ENCODE measurements at regions not wholly inside any gene's neighbourhood (a gene's known extent, or its start where the extent isn't known, plus 50 kb on each side); places are given as distances from the start of the nearest gene placed in this dataset.

GRCh38 chr7:140229591-140230515, 53.1 kb upstream of the KDM7A start (continued):
- TF ChIP-seq TOE1 (CRISPR knock-in tag; IDR thresholded peaks at IDR 0.05) = 0 out of 2 replicates have a peak, but pooled peaks have one; percentile 67
- TF ChIP-seq E2F1 (CRISPR knock-in tag; IDR thresholded peaks at IDR 0.05) = no peak
- TF ChIP-seq TRAFD1 (CRISPR knock-in tag; IDR thresholded peaks at IDR 0.05; ENCODE audit: borderline replicate concordance) = no peak
- TF ChIP-seq GATA4 (IDR thresholded peaks at IDR 0.05; ENCODE audit: borderline replicate concordance, low read depth) = peak; percentile 86; the same call in 1 of the 2 replicates
- peak; percentile 46; the same call in 1 of the 2 replicates for TF ChIP-seq ZNF446 (CRISPR knock-in tag; IDR thresholded peaks at IDR 0.05)
- 0 out of 2 replicates have a peak, but pooled peaks have one; percentile 38 for TF ChIP-seq ZNF619 (CRISPR knock-in tag; IDR thresholded peaks at IDR 0.05)
- TF ChIP-seq SMARCC2 (IDR thresholded peaks at IDR 0.05) = no peak
- TF ChIP-seq CHD4 (IDR thresholded peaks at IDR 0.05; ENCODE audit: borderline replicate concordance, low read length) = 0 out of 2 replicates have a peak, but pooled peaks have one; percentile 20
- TF ChIP-seq POLR2G (IDR thresholded peaks at IDR 0.05; ENCODE audit: low read depth, low read length) = peak; percentile 79
- peak; percentile 76; the same call in 1 of the 2 replicates for TF ChIP-seq ZNF335 (CRISPR knock-in tag; IDR thresholded peaks at IDR 0.05)
- peak; percentile 73 to 94 for TF ChIP-seq POLR2A (IDR thresholded peaks at IDR 0.05; ENCODE audit: insufficient read depth in 1 of 2, low read depth in 2 of 2, low read length in 2 of 2)
- 0 out of 2 replicates have a peak, but pooled peaks have one; percentile 64 for TF ChIP-seq ZNF510 (CRISPR knock-in tag; IDR thresholded peaks at IDR 0.05; ENCODE audit: low read depth)
- TF ChIP-seq ZNF205 (CRISPR knock-in tag; IDR thresholded peaks at IDR 0.05) = peak; percentile 81; the same call in 1 of the 2 replicates
- 0 out of 2 replicates have a peak, but pooled peaks have one; percentile 19 for TF ChIP-seq SMC3 (IDR thresholded peaks at IDR 0.05; ENCODE audit: low read length)
- peak; percentile 60; the same call in 1 of the 2 replicates for TF ChIP-seq ZFX (CRISPR knock-in tag; IDR thresholded peaks at IDR 0.05; ENCODE audit: low read depth)
- peak; percentile 59 for TF ChIP-seq ZNF12 (CRISPR knock-in tag; IDR thresholded peaks at IDR 0.05)
- TF ChIP-seq TBX3 (IDR thresholded peaks at IDR 0.05; ENCODE audit: borderline replicate concordance) = peak; percentile 96
- 0 out of 2 replicates have a peak, but pooled peaks have one; percentile 26 for TF ChIP-seq SIN3B (IDR thresholded peaks at IDR 0.05; ENCODE audit: low read length)
- TF ChIP-seq MYC (CRISPR knock-in tag; IDR thresholded peaks at IDR 0.05; ENCODE audit: borderline replicate concordance) = peak; percentile 66; the same call in 1 of the 2 replicates
- TF ChIP-seq ZNF264 (CRISPR knock-in tag; IDR thresholded peaks at IDR 0.05) = peak; percentile 86
- peak; percentile 63; the same call in 1 of the 2 replicates for TF ChIP-seq RFXAP (CRISPR knock-in tag; IDR thresholded peaks at IDR 0.05; ENCODE audit: borderline replicate concordance)
- TF ChIP-seq JDP2 (CRISPR knock-in tag; IDR thresholded peaks at IDR 0.05; ENCODE audit: borderline replicate concordance) = peak; percentile 78; the same call in 1 of the 2 replicates
- no peak for TF ChIP-seq ZNF484 (CRISPR knock-in tag; IDR thresholded peaks at IDR 0.05; ENCODE audit: borderline replicate concordance, low read depth)
- TF ChIP-seq ZBTB4 (CRISPR knock-in tag; IDR thresholded peaks at IDR 0.05; ENCODE audit: borderline replicate concordance) = peak; percentile 78; the same call in 1 of the 2 replicates

Measured in HepG2 (cell line).